ENCODE measurements at regions not wholly inside any gene's neighbourhood (a gene's known extent, or its start where the extent isn't known, plus 50 kb on each side); places are given as distances from the start of the nearest gene placed in this dataset.
"Not testable (repeated sequence)": the region's sequence is repeated elsewhere in the genome, so short reads cannot be mapped to it uniquely, and the experiment has no call there.

DNA sequence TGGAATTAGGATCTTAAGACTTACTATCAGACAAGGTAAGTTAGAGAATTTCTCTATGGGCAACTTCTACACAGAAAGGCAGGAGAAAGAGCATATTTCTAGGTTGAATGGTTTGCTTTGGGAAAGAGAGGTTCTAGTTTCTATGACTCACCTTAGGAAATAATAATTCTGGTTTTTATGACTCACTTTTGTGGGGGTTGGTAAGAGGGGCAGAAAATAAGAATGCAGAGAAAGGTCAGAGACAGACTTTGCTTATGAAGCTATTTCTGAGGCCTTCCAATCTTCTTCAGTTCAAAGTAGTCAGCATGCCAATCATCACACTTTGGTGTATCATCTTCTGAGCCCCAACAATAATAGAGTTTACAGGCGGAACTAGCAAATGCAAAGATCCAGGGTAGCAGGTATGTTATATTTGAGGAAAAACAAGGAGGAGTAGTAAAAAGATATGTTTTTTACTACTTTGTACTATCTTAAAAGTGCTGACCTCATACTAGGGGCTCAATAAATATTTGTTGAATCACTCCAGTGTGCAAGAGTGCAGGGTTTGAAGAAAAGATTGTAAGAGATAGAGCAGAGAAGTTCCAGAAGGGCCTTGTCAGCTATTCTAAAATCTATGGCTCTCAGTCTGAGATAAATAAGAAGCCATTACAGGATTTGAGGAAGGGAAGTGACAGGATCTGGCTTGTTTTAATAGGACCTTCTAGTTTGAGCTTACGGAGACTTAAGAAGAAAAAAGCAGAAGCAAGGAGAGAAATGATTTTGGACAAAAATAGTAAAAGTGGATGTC lies 56.7 kb upstream of the LRFN5 start:
- no peak for DNase-seq

DNA sequence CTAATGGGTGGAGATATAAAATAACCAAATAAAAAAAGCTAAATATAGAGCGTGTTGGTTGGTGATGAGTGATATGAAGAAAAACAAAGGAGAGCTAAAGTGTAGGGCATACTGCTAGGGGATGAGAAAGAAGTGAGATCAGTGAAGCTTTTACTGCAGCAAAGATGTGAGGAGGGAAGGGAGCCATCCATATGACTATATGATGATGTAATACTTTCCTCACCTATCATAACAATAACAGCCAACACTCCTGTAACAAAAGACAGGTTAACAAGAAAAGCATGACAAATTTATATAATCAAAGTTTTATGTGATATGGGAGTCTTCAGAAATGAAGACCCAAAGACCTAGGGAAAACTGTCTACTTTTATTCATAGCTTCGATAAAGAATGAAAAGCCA lies 57.4 kb upstream of the LRFN5 start:
- no peak for DNase-seq

DNA sequence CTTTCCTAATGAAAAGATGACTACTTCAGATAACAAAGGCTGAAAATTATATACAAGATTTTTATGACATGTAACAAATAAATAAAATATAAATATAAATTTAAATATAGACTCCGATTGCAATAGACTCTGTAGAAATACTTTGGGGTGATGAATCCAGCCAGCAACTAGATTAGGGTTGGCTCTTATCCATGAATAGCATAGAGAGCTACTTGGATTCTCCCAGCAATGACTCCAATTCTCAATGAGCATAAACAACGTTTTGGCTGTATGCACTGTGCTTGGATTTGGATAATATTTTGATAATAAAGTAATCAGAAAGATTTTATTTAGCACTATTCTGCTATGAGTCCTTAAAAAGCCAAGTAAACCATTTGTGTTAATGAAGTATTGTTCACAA lies 58.0 kb upstream of the LRFN5 start:
- no peak for DNase-seq

DNA sequence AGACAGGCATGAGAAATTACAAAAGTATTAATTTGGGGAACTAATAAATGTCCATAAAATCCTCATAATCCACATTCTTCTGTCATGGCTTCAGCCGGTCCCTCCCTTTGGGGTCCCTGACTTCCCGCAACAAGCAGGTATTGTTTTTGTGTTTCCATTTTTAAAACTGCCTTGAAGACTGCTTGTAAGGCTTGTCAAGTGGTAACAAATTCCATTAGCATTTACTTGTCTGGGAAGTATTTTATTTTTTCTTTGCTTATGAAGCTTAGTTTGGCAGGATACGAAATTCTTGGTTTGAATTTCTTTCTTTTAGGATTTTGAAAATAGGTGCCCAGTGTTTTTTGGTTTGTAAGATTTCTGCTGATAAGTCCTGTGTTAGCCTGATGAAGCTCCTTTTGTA lies 65.3 kb upstream of the LRFN5 start:
- DNase-seq: no peak

DNA sequence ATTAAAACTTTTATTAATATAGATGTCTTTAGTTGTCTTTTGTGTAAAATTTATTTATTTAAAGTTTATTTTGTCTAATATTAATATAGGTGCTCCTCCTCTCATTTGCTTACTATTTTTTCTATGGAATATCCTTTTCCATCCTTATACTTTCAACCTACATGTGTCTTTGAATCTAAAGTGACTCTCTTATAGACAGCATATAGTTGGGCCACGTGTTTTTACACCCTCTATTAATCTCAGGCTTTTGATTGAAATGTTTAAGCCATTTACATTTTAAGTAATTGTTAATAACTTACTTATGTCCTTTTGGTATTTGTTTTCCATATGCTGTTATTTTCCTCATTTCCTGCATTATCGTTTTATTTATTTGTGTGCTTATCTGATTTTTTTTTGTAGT lies 74.4 kb upstream of the LRFN5 start:
- no peak for DNase-seq

DNA sequence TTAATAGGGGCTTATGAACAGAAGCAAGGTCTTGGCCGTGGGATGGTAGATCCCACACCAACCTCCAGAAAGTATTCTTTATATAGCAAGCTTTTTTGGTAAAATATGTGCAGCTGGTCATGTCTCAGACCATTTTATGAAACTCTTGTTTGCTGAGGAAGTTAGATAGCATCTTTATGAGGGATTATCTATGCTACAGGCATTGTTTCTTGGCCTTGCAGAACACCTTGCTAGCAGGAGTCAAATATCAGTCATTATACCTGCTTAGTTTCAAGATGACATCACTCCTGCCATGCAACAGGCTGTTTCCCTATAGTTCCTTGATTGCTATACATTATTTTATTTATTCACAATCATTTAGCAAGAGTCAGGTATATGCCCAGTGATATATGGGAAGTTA lies 84.8 kb upstream of the LRFN5 start:
- no peak for DNase-seq

DNA sequence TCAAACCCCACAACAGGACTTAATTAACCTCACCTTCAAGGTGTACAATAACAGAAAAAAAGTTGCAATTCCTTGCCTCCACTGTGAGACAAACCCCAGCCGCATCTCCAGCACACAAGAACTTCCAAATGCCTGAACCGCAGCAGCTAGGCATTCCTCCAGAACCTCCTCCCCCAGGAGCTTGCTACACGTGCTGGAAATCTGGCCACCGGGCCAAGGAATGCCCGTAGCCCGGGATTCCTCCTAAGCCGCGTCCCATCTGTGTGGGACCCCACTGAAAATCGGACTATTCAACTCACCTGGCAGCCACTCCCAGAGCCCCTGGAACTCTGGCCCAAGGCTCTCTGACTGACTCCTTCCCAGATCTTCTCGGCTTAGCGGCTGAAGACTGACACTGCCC lies 88.6 kb upstream of the LRFN5 start:
- DNase-seq: not testable (repeated sequence)

DNA sequence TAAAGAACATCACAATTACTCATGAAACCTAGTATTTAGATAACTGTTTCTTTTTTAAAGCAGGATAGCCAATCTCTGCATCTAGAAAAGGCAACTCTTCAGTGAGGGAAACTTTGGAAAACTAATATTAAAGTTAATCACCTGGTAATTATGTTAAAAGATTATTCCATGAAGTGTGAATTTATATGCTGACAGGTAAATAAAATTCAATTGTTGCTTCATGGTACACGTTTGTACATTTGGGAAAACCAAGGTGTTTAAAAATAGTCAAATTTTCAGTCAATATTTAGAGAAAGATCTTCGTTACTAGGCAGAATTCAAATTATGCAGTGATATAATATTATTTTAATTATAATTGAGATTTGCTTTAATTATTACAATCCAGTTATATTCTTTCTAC lies 100.1 kb upstream of the LRFN5 start:
- no peak for DNase-seq

DNA sequence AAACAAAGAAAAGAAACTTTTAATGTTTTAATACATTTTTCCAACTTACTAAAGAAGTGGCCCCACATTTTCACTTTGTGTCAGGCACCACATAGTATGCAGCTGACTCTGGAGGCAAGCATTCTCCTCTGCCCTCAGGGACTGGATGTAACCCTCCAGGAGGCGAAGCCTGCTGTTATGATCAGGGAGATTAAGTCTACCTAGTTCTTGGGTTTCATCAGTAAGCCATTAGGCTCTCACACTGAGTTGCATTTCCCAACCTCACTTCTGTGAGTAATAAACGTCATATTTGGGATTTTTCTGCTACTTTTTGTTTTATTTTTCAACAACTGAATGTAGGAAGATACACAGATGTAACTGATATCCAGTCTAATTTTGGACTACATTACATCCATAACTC lies 101.2 kb upstream of the LRFN5 start:
- no peak for DNase-seq

DNA sequence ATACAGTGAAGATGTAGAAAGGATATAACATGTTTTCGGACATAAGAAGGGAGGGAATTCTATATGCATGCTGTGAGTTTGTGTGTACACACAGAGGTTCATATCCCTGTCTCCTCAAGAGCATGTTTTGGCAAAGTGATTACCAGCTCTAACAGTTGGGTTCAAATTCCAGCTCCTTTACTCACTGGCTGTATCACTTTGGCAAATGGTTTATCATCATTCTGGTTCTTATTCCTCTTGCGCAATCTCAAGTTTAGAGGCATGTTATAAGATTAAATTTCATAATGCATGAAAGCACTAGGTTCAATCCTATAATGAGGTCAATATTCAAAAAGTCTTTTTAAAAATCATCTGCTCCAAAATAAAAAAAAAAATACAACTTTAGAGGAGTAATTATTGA lies 107.7 kb upstream of the LRFN5 start:
- DNase-seq: no peak

DNA sequence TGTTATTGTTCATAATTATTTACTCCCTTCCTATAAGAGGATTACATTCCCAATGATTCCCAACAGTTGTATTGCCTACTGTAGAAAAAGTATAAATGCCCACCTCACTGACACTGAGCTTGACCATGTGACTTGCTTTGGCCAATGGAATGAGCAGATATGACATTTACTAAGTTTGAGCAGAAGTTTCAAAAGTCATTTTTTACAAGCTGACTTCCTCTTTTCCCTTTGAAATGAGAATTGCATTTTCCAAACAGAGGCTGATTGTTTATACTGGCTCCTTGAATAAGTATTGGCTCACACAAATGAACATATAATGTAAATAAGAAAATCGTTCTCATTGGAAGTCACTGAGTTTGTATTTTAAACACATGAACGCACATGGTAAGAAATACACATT lies 116.4 kb upstream of the LRFN5 start:
- no peak for DNase-seq

DNA sequence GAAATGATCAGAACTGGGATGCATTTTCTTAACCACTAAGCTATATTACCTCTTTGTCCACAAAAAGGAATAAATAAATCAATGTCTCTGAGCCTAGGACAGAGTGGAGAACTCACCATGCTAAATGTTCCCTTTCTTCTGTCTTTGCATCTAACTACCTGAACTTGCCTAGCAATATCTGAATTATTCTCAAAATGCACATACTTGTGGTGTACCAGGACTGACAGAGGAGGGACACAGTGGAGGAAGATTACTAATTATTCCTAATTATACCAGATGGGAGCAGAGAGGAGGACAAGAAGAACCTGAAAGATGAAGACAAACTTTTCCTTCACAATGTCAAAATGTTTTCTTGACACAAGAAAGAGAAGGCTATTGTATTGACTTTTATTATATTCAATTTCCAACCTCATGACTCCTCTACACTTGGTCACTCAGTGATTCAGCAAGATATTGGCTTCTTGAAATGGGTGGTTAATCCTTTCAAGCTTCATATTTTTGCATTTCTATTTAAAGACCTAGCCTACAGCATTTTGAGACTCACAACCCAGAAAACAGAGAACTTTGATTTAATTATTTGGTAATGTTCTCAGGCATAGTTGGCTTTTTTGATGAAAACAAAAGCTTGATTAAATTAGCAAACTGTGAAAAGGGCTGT lies 117.2 kb upstream of the LRFN5 start:
- DNase-seq: no peak

DNA sequence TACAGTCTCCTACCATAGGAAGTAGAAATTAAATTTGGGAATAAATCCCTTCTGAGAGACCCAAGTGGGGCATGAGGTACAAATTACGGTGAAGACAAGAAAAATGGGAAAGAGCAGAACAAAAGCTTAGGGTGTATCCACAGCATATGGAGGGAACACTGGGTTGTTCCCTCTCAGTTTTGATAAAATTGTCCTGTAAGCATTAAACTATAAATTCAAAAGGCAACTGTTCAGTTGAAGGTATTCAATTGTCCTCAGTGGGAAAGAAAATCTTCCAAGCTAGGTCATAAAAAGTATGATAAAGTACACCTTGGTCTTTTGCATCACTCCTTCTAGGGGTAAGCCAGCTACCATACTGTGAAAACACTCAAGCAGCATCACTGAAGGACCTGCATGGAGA lies 118.3 kb upstream of the LRFN5 start:
- DNase-seq: no peak

DNA sequence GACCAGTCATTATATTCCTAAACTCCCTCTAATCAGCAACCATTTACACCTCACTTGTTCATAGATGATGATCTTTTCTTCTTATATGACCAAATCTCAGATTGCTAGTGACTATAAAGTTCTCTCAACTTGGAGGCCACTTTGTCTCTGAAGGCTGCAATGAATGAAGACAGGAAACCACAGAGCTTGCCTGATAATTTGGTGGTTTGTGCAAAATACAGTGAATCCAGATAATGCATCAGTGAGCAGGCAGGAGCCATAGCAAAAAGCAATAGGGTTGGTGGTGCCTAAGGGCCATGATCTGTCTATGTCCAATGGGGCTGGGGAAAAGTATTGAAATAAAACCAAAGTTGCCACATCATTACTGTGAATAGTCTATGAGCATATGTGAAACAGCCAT lies 123.8 kb upstream of the LRFN5 start:
- DNase-seq: no peak

DNA sequence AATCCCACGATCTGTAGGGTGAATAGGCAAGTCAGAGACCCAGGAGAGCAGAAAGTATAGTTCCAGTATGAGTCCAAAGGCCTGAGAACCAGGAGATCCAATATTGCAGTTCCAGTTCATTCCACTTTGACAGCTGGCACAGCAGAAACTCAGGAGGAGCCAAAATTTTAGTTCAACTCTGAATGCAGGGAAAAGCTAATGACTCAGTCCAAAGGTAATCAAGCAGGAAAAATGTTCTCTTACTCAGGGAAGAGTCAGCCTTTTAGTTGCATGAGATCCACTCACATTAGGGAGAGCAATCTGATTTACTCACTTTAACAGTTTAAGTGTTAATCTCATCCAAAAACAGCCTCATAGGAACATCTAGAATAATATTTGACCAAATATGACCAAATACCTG lies 130.2 kb upstream of the LRFN5 start:
- DNase-seq: no peak

DNA sequence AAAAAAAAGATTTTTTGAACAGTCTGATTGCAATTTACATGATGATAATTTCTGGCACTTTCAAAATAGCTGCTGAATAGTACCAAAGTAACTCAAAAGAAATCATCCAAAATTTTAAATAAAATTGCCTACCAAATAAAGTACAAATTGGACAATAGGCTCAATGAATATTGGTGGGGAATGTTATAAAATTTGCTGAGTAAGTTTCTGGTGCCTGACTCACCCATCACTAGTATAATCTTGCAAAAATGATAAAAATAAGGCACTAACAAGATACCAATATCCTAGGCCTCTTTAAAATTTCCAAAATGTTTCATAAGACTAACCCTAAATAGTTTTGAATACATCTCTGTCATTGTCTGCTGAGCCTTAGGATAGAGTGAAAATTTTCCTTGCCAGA lies 145.3 kb upstream of the LRFN5 start:
- DNase-seq: no peak

DNA sequence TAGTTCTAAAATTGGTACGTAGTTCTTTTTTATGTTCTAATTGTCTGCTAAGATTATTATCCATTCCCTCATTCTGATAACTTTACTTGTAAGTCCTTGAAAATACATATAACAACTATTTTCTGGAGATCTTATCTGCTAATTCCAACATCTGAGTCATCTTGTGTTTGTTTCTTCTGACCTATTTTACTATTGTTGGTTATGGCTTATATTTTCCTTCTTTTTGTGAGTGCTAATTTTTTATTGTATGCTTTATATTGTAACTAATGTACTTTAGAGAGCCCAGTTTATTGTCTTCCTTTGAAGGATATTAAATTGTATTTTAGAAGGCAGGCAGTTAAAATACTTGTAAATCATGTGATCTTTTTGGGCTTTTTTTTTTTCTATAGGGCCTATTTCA lies 149.3 kb upstream of the LRFN5 start:
- DNase-seq: no peak

DNA sequence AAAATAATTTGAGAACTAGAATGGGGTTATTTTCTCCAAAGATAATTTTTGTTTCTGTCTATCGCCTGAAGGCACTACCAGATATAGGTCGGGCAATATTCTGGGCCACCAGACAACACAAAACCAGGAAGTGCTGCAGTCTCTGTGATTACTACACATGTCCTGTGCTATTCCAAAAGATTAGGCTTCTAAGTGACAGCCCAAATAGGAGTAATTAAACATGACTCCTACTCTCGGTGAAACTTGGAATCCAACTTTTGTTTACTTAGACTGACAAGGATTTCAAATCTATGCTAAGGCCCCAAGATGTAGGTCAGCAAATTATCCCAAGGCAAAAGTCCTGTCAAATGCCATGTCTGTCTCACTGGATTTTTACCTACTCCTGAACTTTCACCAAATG lies 157.6 kb upstream of the LRFN5 start:
- DNase-seq: no peak

DNA sequence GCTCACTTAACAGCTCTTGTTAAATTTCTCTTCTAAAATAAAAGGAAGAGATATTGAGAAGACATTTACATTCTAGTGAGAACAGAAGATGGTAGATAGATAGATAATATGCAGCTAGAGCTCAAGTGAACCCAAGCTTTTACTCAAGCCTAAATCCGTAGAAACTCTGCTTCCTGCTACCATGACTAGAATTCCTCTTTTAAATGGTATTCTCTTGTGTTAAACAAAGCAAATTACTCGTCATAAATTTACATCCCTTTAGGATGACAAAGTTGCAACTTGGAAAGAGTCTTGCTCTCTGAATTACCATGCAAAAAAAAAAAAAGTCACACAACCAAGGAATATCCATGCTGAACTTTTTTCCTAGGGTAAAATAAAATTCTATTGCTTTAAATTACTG lies 160.7 kb upstream of the LRFN5 start:
- DNase-seq: no peak

DNA sequence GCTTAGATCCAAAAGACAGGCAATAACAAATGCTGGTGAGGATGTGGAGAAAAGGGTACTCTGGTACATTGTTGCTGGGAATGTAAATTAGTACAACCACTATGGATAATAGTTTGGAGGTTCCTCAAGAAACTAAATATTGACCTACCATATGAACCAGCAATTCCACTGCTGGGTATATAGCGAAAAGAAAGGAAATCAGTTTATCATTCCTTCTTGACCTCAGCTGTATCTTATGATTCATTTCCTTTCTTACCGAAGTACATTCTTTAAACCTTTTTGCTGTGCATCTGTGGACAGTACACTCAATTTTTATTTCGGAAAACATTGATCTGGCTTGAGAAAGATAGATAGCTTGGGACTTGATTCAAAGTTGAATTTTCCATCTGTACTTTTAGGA lies 183.2 kb upstream of the LRFN5 start:
- no peak for DNase-seq

DNA sequence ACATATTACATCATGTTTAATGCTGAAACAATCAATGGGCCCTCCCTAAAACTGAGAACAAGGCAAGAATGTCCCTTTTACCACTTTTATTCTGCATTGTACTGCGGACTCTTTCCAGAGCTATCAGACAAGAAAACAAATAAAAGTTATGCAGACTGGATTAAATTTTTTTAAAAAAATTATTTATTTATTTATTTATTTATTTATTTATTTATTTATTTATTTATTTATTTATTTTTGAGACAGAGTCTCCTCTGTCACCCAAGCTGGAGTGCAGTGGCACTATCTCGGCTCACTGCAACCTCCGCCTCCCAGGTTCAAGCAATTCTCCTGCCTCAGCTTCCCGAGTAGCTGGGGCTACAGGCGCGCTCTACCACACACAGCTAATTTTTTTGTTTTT lies 185.4 kb upstream of the LRFN5 start:
- not testable (repeated sequence) for DNase-seq

DNA sequence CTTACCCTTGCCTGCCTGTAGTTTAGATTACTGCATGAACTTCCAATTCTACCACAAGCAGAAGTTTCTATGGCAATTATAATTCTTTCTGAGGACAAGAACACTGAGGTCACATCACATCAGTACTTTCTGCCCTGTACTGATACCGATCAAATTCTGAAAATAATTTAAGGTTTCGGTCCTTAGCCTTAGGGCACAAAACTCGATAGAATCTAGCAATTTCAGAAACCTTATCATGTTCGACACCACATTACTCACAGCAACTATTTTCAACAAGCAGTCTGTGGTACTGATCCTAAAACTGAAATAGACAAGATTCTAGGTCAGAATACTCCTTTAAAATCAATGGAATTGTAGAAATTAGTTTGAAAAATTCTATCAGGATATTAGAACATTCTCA lies 187.0 kb upstream of the LRFN5 start:
- no peak for DNase-seq

DNA sequence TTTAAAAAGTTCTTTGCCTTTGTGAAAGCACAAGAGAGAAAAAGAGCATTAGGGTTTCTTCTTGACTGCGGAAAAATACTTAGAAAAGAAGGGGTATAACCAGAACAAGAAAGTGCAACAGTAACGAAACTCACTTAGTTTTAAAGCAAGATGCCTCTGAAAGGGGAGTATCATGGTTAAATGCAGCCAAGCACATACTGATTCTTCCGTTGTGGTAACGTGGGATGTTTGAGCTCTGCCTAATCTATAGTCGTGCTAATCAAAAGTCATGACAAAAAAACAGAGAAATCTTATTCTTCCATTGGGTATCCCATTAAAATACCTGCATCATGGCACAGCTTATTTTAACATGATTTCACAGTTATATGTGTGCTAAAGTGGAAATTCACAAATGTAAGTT lies 187.8 kb upstream of the LRFN5 start:
- DNase-seq: no peak

DNA sequence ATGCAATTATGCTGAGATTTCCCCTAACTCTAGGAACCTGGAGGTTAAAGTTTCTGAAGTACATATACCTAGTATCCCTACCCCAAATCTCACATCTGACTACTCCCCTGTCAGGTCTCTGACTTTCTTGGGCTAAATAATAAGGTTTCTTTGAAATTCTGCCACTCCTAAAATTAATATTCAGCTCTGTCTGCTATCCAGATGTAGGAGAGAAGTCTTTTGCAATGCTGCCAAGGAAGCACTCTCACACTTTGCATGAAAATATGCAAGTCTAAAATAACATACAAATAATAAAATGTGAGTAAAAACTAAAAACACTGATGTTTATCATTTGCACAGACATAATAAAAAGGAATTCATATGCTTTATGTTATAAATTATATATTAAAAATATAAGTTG lies 196.9 kb upstream of the LRFN5 start:
- DNase-seq: no peak

DNA sequence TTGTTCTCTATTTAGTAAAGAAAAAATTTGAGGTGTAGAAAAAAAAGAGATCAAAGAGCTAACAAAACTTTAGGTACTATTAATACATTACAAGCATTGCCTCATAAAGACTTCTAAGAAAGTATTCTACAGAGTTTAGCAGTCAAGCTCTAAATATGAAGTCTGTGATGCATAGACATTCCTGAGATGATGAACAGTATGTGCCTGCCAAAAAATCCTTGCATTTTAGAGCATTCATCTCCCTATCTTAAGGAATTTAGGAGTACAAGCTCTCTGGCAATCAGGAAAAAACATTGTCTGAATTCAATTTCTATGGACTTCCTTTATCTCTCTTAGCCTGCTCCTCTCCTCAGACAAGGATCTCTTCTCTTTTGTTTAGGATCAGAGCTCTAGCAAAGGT lies 202.6 kb upstream of the LRFN5 start:
- no peak for DNase-seq

Data from suppressor macrophage treated with lipopolysaccharide for 1 hour (primary cell).